Vagina (tissue), 2 donors: ENCODE measurements at regions not wholly inside any gene's neighbourhood (a gene's known extent, or its start where the extent isn't known, plus 50 kb on each side); places are given as distances from the start of the nearest gene placed in this dataset.

Experiments used
- DNase-seq, 2 donors: peaks; one replicate each; pipeline ENCODE4 v3.0.0-alpha.2; 2017; ENCODE audit errors: extremely low spot score in 2 of 2
- H3K27ac ChIP-seq: fragments of 200-600 bp; sonication (generic); one replicate; pipeline ENCODE4 v1.5.1; 2019
- H3K27me3 ChIP-seq: fragments of 200-600 bp; sonication (generic); one replicate; pipeline ENCODE4 v1.5.1; 2019
- H3K36me3 ChIP-seq, 2 donors: fragments of 200-600 bp; sonication (generic); one replicate each; pipeline ENCODE4 v1.5.1; 2017 to 2019
- H3K4me1 ChIP-seq: fragments of 200-600 bp; sonication (generic); one replicate; pipeline ENCODE4 v1.5.1; 2019
- H3K4me3 ChIP-seq, 2 donors: fragments of 200-600 bp; sonication (generic); 1 replicate in 1 of 2; 2 replicates in 1 of 2; pipeline ENCODE4 v1.5.1; 2016 to 2019
- H3K9me3 ChIP-seq: fragments of 200-600 bp; sonication (generic); one replicate; pipeline ENCODE4 v1.5.1; 2019
- POLR2A ChIP-seq, 2 donors: fragments of 450-650 bp; IDR thresholded peaks; one replicate each; pipeline ENCODE4 v1.6.1; 2017; ENCODE audit warnings: antibody characterized with exemption in 2 of 2, mild to moderate bottlenecking in 2 of 2, moderate library complexity in 2 of 2
- POLR2AphosphoS5 ChIP-seq, 2 donors: sonication (generic); formaldehyde crosslinking; IDR thresholded peaks; one replicate each; pipeline ENCODE4 v1.9.0; 2017; ENCODE audit warnings: antibody characterized with exemption in 2 of 2, mild to moderate bottlenecking in 2 of 2, low read depth in 1 of 2; ENCODE audit not compliant: insufficient read depth in 1 of 2
- intact Hi-C: fragments of 100-400 bp; cut with DNase I; formaldehyde crosslinking; loops from one replicate; pipeline ENCODE4 v1.15.1; 2023
- TF ChIP-seq, protein P1 (sequence below), 3 experiments: fragments of 450-650 bp in 2 of 3; fragments of 200-600 bp in 1 of 3; sonication (generic) in 1 of 3; IDR thresholded peaks; one replicate each; pipeline ENCODE4 v1.5.1; 2017 to 2019; ENCODE audit warnings: antibody characterized with exemption in 3 of 3, mild to moderate bottlenecking in 2 of 3, moderate library complexity in 2 of 3

DNA sequence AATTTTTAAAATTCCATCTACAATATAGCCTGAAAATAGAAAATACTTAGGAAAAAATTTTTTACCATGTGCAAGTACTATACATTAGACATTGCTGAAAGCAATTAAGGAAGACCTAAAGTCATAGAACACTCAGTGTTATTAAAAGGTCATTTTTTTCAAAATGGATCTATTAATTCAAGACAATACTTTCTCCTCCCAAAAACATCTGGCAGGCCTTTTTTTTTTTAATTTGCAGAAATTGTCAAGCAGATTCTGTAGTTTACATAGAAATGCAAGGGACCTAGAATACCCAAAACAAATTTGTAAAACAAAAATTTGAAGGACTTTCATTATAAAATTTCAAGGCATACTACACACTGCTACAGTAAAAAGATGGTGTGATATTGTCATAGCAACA, 238.4 kb upstream of the VEPH1 start:
- Histone ChIP-seq H3K27ac (no peak overlapping the region), H3K4me1 (no peaks in the 10 kb centered on the region), H3K36me3 (no peaks in the 10 kb centered on the region), H3K27me3 (no peaks in the 10 kb centered on the region), H3K4me3 (no peak overlapping the region), H3K9me3 (no peaks in the 10 kb centered on the region)
- TF ChIP-seq POLR2A (IDR thresholded peaks at IDR 0.05), result no peak
- TF ChIP-seq, protein P1, sequence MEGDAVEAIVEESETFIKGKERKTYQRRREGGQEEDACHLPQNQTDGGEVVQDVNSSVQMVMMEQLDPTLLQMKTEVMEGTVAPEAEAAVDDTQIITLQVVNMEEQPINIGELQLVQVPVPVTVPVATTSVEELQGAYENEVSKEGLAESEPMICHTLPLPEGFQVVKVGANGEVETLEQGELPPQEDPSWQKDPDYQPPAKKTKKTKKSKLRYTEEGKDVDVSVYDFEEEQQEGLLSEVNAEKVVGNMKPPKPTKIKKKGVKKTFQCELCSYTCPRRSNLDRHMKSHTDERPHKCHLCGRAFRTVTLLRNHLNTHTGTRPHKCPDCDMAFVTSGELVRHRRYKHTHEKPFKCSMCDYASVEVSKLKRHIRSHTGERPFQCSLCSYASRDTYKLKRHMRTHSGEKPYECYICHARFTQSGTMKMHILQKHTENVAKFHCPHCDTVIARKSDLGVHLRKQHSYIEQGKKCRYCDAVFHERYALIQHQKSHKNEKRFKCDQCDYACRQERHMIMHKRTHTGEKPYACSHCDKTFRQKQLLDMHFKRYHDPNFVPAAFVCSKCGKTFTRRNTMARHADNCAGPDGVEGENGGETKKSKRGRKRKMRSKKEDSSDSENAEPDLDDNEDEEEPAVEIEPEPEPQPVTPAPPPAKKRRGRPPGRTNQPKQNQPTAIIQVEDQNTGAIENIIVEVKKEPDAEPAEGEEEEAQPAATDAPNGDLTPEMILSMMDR (IDR thresholded peaks at IDR 0.05), result no peak
- TF ChIP-seq POLR2AphosphoS5 (IDR thresholded peaks at IDR 0.05; ENCODE audit: insufficient read depth in 1 of 2, low read depth in 1 of 2), result no peak
- intact Hi-C loops, result no loop called here
- DNase-seq, result no peak

DNA sequence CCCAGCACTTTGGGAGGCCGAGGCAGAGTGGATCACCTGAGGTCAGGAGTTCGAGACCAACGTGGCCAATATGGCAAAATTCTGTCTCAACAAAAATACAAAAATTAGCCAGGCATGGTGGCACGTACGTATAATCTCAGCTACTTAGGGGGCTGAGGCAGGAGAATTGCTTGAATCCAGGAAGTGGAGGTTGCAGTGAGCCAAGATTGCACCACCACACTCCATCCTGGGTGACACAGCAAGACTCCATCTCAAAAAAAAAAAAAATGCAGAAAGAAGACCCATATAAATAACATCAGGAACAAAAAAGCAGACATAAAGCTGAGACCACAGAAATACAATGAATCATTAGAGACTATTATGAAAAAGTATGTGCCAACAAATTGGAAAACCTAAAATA, 235.2 kb upstream of the VEPH1 start:
- no peak overlapping the region for H3K27ac ChIP-seq
- TF ChIP-seq, protein P1 (IDR thresholded peaks at IDR 0.05), result no peak
- TF ChIP-seq POLR2AphosphoS5 (IDR thresholded peaks at IDR 0.05; ENCODE audit: insufficient read depth in 1 of 2, low read depth in 1 of 2) (no peak), POLR2A (IDR thresholded peaks at IDR 0.05) (no peak)
- H3K36me3 ChIP-seq, result no peaks in the 10 kb centered on the region
- H3K4me1 ChIP-seq, result no peaks in the 10 kb centered on the region
- peaks cover 5% of the 10 kb centered on the region for H3K9me3 ChIP-seq
- H3K4me3 ChIP-seq, result no peak overlapping the region
- intact Hi-C loops, result no loop called here
- H3K27me3 ChIP-seq, result no peaks in the 10 kb centered on the region
- DNase-seq, result no peak

DNA sequence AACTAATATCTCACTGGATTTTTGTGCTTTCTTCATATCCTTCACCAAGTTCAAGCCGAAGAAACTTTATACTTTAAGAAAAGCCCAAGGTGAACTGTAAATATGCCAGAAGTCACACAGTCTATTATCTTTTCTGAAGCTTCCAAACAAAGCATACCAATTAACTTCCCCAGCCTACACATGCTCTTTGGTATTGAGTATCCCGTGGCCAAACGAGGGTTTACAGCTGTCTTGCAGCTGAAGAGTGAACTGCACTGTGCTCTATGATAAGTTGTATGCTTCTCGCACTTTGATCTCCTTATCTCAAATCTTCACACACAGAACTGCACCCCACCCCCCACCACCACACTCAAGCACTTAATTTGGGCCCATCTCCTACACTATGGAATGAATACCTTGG, 215.6 kb upstream of the VEPH1 start:
- Histone ChIP-seq H3K27ac (no peak overlapping the region), H3K27me3 (no peaks in the 10 kb centered on the region), H3K4me1 (no peaks in the 10 kb centered on the region), H3K9me3 (no peaks in the 10 kb centered on the region), H3K4me3 (no peak overlapping the region), H3K36me3 (no peaks in the 10 kb centered on the region)
- intact Hi-C loops, result no loop called here
- DNase-seq, result no peak
- TF ChIP-seq POLR2AphosphoS5 (IDR thresholded peaks at IDR 0.05; ENCODE audit: insufficient read depth in 1 of 2, low read depth in 1 of 2), result no peak
- TF ChIP-seq, protein P1 (IDR thresholded peaks at IDR 0.05), result no peak
- no peak for TF ChIP-seq POLR2A (IDR thresholded peaks at IDR 0.05)

DNA sequence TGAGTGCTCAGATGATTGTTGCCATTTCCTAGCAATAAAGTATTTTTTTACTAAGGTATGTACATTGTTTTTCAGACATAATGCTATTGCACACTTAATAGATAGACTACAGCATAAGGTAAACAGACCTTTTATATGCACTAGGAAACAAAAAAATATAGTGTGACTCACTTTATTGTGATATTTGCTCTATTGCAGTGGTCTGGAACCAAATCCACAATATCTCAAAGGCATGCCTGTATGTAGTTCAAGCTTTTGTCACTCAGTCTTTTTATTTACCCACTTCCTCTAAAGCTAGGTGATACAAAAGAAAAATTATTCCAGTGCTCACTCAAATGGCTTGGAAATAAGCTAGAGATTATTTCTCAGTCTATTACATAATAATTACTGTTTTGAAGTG, 209.9 kb upstream of the VEPH1 start:
- Histone ChIP-seq H3K27me3 (no peaks in the 10 kb centered on the region), H3K4me1 (no peaks in the 10 kb centered on the region), H3K9me3 (no peaks in the 10 kb centered on the region), H3K27ac (no peak overlapping the region), H3K4me3 (no peak overlapping the region), H3K36me3 (no peaks in the 10 kb centered on the region)
- TF ChIP-seq, protein P1 (IDR thresholded peaks at IDR 0.05), result no peak
- TF ChIP-seq POLR2A (IDR thresholded peaks at IDR 0.05) (no peak), POLR2AphosphoS5 (IDR thresholded peaks at IDR 0.05; ENCODE audit: insufficient read depth in 1 of 2, low read depth in 1 of 2) (no peak)
- intact Hi-C loops, result no loop called here
- DNase-seq, result no peak

DNA sequence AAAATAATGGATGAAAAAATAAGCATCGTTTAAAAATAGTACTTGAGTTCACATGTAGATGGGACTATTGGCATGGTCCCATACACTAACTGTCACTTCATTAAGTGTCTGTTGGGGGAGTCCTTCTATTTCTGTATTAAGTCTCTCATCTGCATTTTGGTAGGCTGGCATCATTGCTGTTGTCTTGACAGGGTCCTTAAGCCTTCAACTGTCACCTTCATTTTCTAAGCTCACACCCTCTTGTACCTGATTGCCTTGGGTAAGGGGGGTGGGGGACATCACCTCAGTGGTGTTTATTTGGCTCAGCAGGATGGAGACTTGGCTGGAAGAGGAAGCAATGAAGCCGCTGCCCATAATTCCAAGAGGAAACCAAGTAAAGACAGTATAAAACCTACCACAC, 202.0 kb upstream of the VEPH1 start:
- no peak for DNase-seq
- Histone ChIP-seq H3K27me3 (no peaks in the 10 kb centered on the region), H3K4me3 (no peak overlapping the region), H3K4me1 (no peaks in the 10 kb centered on the region), H3K27ac (no peak overlapping the region), H3K9me3 (no peaks in the 10 kb centered on the region), H3K36me3 (no peaks in the 10 kb centered on the region)
- intact Hi-C loops, result no loop called here
- TF ChIP-seq POLR2AphosphoS5 (IDR thresholded peaks at IDR 0.05; ENCODE audit: insufficient read depth in 1 of 2, low read depth in 1 of 2) (no peak), POLR2A (IDR thresholded peaks at IDR 0.05) (no peak)
- TF ChIP-seq, protein P1 (IDR thresholded peaks at IDR 0.05), result no peak
